K562 (cell line): ENCODE measurements at regions not wholly inside any gene's neighbourhood (a gene's known extent, or its start where the extent isn't known, plus 50 kb on each side); places are given as distances from the start of the nearest gene placed in this dataset.

Experiments
- ATAC-seq: fragments of 200-7000 bp; cut with Tn5 transposase; 3 replicates; pipeline ENCODE4 v1.9.1; 2020; ENCODE audit warnings: moderate library complexity
- BruUV-seq: library from RNA; stranded (reverse); fragments of 400-500 nt; replicated peaks from 2 replicates; lab custom pipeline; 2021; lab: Mats Ljungman, UMichigan
- CTCF ChIA-PET: fragments of 300-600 bp; formaldehyde crosslinking; extraction: SDS; loops from one replicate; lab custom pipeline; 2021; ENCODE audit warnings: low intra/inter-chr PET ratio; lab: Yijun Ruan, JAX
- POLR2A ChIA-PET: fragments of 300-600, 350-650 bp; sonication (Branson Sonifier 250); formaldehyde crosslinking; extraction: SDS; loops from one replicate; lab custom pipeline; 2021; ENCODE audit warnings: antibody characterized with exemption, inconsistent platforms; lab: Yijun Ruan, JAX
- DNase-seq, 4 experiments: peaks; one replicate each; pipeline versions ENCODE4 v3.0.0 to v3.0.0-alpha.2; 2011 to 2018; ENCODE audit warnings: low spot score in 3 of 4, mixed read lengths in 3 of 4; ENCODE audit errors: extremely low read depth in 1 of 4
- FAIRE-seq: peaks from 2 replicates; lab custom pipeline; 2011; peaks lifted over from hg19 to GRCh38; lab: Jason Lieb, UNC
- H2AFZ ChIP-seq: 2 replicates; pipeline ENCODE4 v1.6.0; 2011; ENCODE audit warnings: low read depth, low read length, control low read depth, inconsistent platforms
- H3K27ac ChIP-seq: fragments of 200-600 bp; 3 replicates; pipeline ENCODE4 v1.8.0; 2011; ENCODE audit warnings: low read depth, mild to moderate bottlenecking, control low read depth, inconsistent platforms, low read length, moderate library complexity, mixed read lengths; ENCODE audit errors: extremely low read depth
- H3K27me3 ChIP-seq, 2 experiments: fragments of 300-600 bp in 1 of 2; 2 replicates in 1 of 2; 3 replicates in 1 of 2; pipeline versions ENCODE4 v1.6.0 to v1.8.0; 2011; ENCODE audit warnings: inconsistent platforms in 2 of 2, low read length in 2 of 2, mild to moderate bottlenecking in 1 of 2, mixed read lengths in 1 of 2, moderate library complexity in 1 of 2; ENCODE audit not compliant: control insufficient read depth in 2 of 2, insufficient read depth in 2 of 2
- H3K36me3 ChIP-seq: fragments of 300-600 bp; 3 replicates; pipeline ENCODE4 v1.8.0; 2011; ENCODE audit warnings: mild to moderate bottlenecking, low read length, inconsistent platforms; ENCODE audit not compliant: control insufficient read depth, insufficient read depth
- H3K4me1 ChIP-seq, 2 experiments: fragments of 200-600 bp in 1 of 2; replicated peaks in 1 of 2; 2 replicates in 1 of 2; 3 replicates in 1 of 2; pipeline versions ENCODE4 v1.5.1 to v1.8.0; 2011; ENCODE audit warnings: inconsistent platforms in 2 of 2, low read length in 2 of 2, mild to moderate bottlenecking in 1 of 2, mixed read lengths in 1 of 2, moderate library complexity in 1 of 2; ENCODE audit not compliant: control insufficient read depth in 2 of 2, insufficient read depth in 2 of 2
- H3K4me2 ChIP-seq: 2 replicates; pipeline ENCODE4 v1.6.1; 2011; ENCODE audit warnings: low read length, control low read depth, inconsistent platforms, mixed read lengths; ENCODE audit not compliant: insufficient read depth
- H3K4me3 ChIP-seq: fragments of 200-600 bp; sonication (generic), shearing (Covaris generic); 2 replicates; pipeline ENCODE4 v1.5.1; 2016; ENCODE audit warnings: control low read depth, inconsistent platforms
- H3K79me2 ChIP-seq: fragments of 200-600 bp; 3 replicates; pipeline ENCODE4 v1.8.0; 2011; ENCODE audit warnings: low read length, inconsistent platforms; ENCODE audit not compliant: control insufficient read depth, insufficient read depth
- H3K9ac ChIP-seq, 2 experiments: 2 replicates each; pipeline versions ENCODE4 v1.6.0 to v1.6.1; 2011; ENCODE audit warnings: low read depth in 2 of 2, low read length in 2 of 2, control low read depth in 1 of 2, inconsistent platforms in 1 of 2, mild to moderate bottlenecking in 1 of 2, mixed read lengths in 1 of 2; ENCODE audit not compliant: insufficient read depth in 1 of 2
- H3K9me1 ChIP-seq: one replicate; pipeline ENCODE4 v1.6.0; 2011; ENCODE audit warnings: inconsistent platforms, mild to moderate bottlenecking, low read length, moderate library complexity; ENCODE audit not compliant: control insufficient read depth, insufficient read depth
- H3K9me3 ChIP-seq: replicated peaks from 2 replicates; pipeline ENCODE4 v1.5.1; 2011; ENCODE audit warnings: low read depth, low read length, inconsistent platforms; ENCODE audit not compliant: control insufficient read depth, insufficient read depth
- H4K20me1 ChIP-seq: replicated peaks from 2 replicates; pipeline ENCODE4 v1.6.1; 2011; ENCODE audit warnings: low read length, inconsistent platforms, mixed read lengths; ENCODE audit not compliant: control insufficient read depth, insufficient read depth
- C11orf30 ChIP-seq: fragments of 450-650 bp; IDR thresholded peaks from 2 replicates; pipeline ENCODE4 v1.6.1; 2016; ENCODE audit warnings: low read depth, mild to moderate bottlenecking
- E2F3 ChIP-seq: fragments of 250-450 bp; sonication (Bioruptor Pico); IDR thresholded peaks from 2 replicates; pipeline ENCODE4 v1.4.0; 2020; ENCODE audit warnings: mild to moderate bottlenecking
- FOXO4 ChIP-seq: fragments of 450-650 bp; formaldehyde crosslinking; IDR thresholded peaks from 2 replicates; pipeline ENCODE4 v1.4.0; 2020; ENCODE audit warnings: mild to moderate bottlenecking, moderate library complexity
- MAFF ChIP-seq: IDR thresholded peaks from 2 replicates; pipeline ENCODE4 v1.6.1; 2012; ENCODE audit warnings: low read length, improper control_type of control experiment
- MAFG ChIP-seq: fragments of 450-650 bp; conservative IDR thresholded peaks from 2 replicates; pipeline ENCODE4 v1.6.1; 2016; ENCODE audit warnings: missing genetic modification characterization, missing compliant biosample characterization
- MAFK ChIP-seq: IDR thresholded peaks from 2 replicates; pipeline ENCODE4 v1.6.1; 2011; ENCODE audit warnings: low read length, improper control_type of control experiment
- PML ChIP-seq: IDR thresholded peaks from 2 replicates; pipeline ENCODE4 v1.6.1; 2012; ENCODE audit warnings: low read length, inconsistent platforms
- PRDM10 ChIP-seq: fragments of 450-650 bp; IDR thresholded peaks from 2 replicates; pipeline ENCODE4 v1.6.1; 2018; ENCODE audit not compliant: partially characterized antibody
- ZBTB1 ChIP-seq: sonication (generic); formaldehyde crosslinking; IDR thresholded peaks from 2 replicates; pipeline ENCODE4 v1.8.1; 2023; ENCODE audit warnings: missing genetic modification reagents, low read depth, mild to moderate bottlenecking, borderline replicate concordance
- ZNF280B ChIP-seq: fragments of 250-450 bp; sonication (Bioruptor Pico); IDR thresholded peaks from 2 replicates; pipeline ENCODE4 v1.5.1; 2021; ENCODE audit warnings: mild to moderate bottlenecking
- ZNF316 ChIP-seq: fragments of 450-650 bp; IDR thresholded peaks from 2 replicates; pipeline ENCODE4 v1.6.1; 2016
- WGBS: fragments of 100-300 bp; shearing (Covaris generic); methylation state at CpG from one replicate; pipeline ENCODE4 v1.1.6; 2016; ENCODE audit warnings: low coverage, mixed read lengths; ENCODE audit not compliant: insufficient coverage; ENCODE audit errors: missing lambda C conversion rate; 5-methylcytosine and 5-hydroxymethylcytosine counted together
- in situ Hi-C: fragments of 300-500 bp; cut with MboI; formaldehyde crosslinking; loops from 4 replicates; pipeline ENCODE4 v1.15.0; 2018; ENCODE audit warnings: inconsistent platforms, mixed read lengths
- intact Hi-C: fragments of 100-400 bp; cut with micrococcal nuclease; formaldehyde crosslinking; loops from 2 replicates; pipeline ENCODE4 v1.14.2; 2022

GRCh38 chr7:96942112-96942511, 63.2 kb upstream of the DLX6 start:
- FAIRE-seq (no peak), ATAC-seq (no peak), DNase-seq (no peak)
- CTCF ChIA-PET: no interaction called here
- POLR2A ChIA-PET: no interaction called here
- Histone ChIP-seq H3K4me2 (no peak overlapping the region), H3K9me3 (no peaks in the 10 kb centered on the region), H3K9me1 (no peaks in the 10 kb centered on the region), H3K27ac (no peak overlapping the region), H3K36me3 (no peaks in the 10 kb centered on the region), H3K4me1 (no peaks in the 10 kb centered on the region), H3K27me3 (no peaks in the 10 kb centered on the region; a peak in 1 of 5 replicates), H3K4me3 (no peak overlapping the region), H2AFZ (no peak overlapping the region), H4K20me1 (no peaks in the 10 kb centered on the region), H3K79me2 (no peaks in the 10 kb centered on the region), H3K9ac (no peak overlapping the region)
- TF ChIP-seq C11orf30 (peak; percentile 54), PML (no peak), MAFG (peak; percentile 43; the same call in 1 of the 2 replicates), FOXO4 (no peak), MAFK (peak; percentile 24; the same call in 1 of the 2 replicates), ZNF316 (peak; percentile 77), MAFF (peak; percentile 43)
- in situ Hi-C loops (no loop called here), intact Hi-C loops (no loop called here)
- no TSS peak for BruUV-seq
- WGBS: 0% methylated on average over 4 of the region's 4 CpGs

- ATAC-seq (no peak), FAIRE-seq (no peak), DNase-seq (no peak)
- Histone ChIP-seq H3K27me3 (peaks cover 0 to 5% of the 10 kb centered on the region in 2 experiments; a peak in 2 of 5 replicates), H3K9me3 (no peaks in the 10 kb centered on the region), H4K20me1 (no peaks in the 10 kb centered on the region), H3K9ac (no peak overlapping the region), H3K79me2 (no peaks in the 10 kb centered on the region), H3K4me1 (no peaks in the 10 kb centered on the region), H3K9me1 (no peaks in the 10 kb centered on the region), H3K4me2 (no peak overlapping the region), H3K36me3 (no peaks in the 10 kb centered on the region), H3K4me3 (no peak overlapping the region), H2AFZ (no peak overlapping the region), H3K27ac (no peak overlapping the region)
- CTCF ChIA-PET: no interaction called here
- intact Hi-C loops (no loop called here), in situ Hi-C loops (no loop called here)
- 2% methylated on average over 5 of the region's 5 CpGs for WGBS
- POLR2A ChIA-PET: no interaction called here
- BruUV-seq: no TSS peak
- TF ChIP-seq E2F3 (CRISPR knock-in tag): no peak
- TF ChIP-seq ZNF280B (CRISPR knock-in tag): no peak
- TF ChIP-seq PRDM10: no peak
- no peak for TF ChIP-seq ZBTB1 (CRISPR knock-in tag)
Measured at GRCh38 chr7:96949766-96950165, 55.6 kb upstream of the DLX6 start.
